NCI-H446 treated with DMSO at 0.1 percent for 48 hours (cell line): ENCODE measurements at regions not wholly inside any gene's neighbourhood (a gene's known extent, or its start where the extent isn't known, plus 50 kb on each side); places are given as distances from the start of the nearest gene placed in this dataset.
"Not testable (repeated sequence)": the region's sequence is repeated elsewhere in the genome, so short reads cannot be mapped to it uniquely, and the experiment has no call there.

Experiments
- DNase-seq: peaks from one replicate; lab custom pipeline; 2025; lab: John Stamatoyannopoulos, UW

DNA sequence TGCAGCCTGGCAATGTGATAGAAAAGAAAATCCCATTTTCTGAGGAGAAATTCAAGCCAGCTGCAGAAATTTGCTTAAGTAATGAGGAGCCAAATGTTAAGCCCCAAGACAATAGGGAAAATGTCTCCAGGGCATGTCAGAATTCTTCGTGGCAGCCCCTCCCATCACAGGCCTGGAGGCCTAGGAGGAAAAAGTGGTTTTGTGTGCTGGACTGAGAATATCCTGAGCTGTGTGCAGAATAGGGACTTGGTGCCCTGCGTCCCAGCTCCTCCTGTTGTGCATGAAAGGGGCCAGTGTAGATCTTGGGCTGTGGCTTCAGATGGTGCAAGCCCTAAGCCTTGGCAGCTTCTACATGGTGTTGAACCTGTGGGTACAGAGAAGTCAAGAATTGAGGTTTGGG, 948.3 kb downstream of the METTL15 start:
- DNase-seq = not testable (repeated sequence)

DNA sequence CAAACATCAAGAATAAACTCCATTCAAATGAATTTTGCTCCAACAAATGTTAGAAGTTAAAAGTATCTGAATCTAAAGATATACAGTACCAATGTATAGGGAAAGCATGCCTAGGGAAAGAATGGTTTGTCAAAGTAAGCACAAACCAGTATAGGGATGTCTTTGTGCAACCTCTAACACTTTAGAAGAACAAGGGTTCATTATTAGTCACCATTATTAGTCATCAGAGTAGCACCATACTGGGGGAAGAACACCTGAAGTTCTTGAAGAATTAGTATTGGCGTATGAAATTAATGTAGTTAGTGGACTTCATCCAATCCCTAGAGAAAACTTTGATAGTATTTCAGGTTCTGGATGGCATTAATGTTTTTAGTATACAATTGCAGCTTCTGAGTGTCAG, 943.7 kb downstream of the METTL15 start:
- DNase-seq = no peak

DNA sequence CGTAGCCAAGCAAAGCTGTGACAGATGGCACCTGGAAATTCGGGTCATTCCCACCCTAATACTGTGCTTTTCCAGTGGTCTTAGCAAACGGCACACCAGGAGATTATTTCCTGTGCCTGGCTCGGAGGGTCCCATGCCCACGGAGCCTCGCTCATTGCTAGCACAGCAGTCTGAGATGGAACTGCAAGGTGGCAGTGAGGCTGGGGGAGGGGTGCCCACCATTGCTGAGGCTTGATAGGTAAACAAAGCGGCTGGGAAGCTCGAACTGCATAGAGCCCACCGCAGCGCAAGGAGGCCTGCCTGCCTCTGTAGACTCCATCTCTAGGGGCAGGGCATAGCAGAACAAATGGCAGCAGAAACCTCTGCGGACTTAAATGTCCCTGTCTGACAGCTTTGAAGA, 942.8 kb downstream of the METTL15 start:
- not testable (repeated sequence) for DNase-seq

DNA sequence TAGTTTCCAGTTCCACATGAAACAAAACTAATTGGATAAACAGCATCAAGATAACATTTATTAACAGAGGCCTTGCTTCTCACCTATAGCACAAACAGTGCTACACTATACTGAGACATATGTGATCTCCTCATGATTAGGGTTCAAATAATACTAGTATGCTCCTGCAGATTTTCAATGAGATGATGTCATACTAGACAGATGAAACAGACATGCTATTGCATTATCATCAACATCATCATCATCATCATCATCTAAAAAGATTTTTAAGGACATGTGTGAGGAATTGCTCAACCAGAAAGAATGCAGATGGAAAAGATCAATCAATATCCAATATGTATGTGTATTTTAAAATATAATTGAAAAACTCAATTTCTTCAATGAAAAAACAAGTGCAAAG, 932.3 kb downstream of the METTL15 start:
- DNase-seq = no peak

DNA sequence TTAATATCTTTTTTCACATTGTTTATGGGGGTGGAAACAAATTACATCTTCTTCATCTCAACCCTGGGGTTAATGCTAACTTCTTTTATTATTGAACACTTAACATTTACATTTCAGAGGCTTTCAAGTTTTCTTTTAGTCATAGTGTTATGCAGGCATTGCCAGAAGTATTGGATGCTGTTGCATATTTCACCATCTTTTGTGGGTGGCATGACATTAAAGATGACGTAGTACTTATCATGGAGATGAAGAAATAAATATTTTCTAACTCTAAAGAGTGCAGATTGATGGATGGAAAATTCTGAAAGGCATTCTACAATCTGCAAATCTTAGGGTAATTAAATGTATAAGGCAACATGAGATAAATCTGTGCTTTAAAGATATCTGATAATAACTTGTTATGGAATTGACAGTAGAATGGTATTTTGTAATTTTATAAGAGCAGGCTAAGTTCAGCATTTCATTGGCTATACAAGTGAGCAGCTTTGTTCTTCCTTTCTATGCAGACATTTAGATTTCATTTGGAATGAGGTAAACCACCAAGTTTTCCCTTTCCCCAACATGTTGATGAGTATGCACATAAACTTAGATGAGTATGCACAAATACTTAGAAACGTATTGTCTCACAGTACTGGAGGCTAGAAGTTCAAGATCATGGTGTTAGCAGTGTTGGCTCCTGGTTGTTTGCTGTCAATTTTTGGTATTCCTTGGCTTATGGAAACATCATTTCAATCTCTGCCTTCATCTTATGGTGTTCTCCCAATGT, 924.4 kb downstream of the METTL15 start:
- no peak for DNase-seq

DNA sequence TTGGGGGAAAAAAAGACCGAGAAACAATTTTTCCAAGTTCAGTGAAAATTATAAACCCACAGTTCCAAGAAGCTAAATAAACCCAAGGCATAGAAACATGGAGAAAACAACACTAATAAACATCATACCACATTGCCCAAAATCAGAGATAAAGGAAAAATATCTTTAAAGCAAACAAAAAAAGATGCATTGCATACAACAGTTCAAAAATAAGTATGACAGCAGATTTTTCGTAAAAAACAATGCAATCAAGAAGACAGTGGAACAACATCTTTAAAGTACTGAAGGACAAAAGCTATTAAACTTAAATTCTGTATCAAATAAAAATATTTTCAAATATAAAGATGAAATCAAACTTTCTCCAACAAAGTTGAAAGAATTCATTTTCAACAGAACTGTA, 921.3 kb downstream of the METTL15 start:
- no peak for DNase-seq

DNA sequence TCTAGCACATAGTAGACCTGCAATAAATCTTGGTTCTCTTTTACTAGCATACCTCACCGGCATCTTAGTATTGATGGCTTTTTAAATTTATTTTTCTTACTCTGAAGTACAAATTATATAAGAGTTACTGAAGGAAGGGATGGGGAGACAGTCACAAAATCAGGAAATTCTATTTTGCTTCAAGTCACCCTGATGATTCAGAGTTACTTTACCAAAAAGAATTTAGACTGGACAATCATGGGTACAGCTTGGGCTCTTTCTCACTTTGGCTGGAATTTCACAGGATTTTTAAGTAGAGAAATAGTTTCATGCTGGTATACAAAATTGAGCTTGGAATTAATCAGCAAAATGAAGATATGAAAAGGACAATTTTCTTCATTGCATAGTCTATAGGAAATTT, 919.2 kb downstream of the METTL15 start:
- no peak for DNase-seq

DNA sequence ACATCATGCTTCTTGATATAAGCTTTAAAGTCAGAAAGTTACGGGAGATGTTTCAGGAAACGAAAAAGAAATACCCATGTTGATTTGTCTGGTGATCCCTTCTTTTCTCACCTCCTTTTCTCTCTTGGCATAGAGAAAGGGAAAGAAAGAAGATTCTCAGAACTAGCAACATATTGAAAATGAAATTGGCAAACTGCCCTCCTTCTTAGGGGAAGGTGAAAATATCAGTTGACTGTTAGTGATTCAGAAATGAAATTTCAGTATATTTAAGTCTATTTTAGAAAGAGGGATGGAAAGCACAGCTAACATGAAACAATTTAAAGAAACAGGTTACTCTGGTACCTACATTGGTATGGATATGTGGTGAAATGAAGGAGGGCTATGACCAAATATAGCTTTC, 918.1 kb downstream of the METTL15 start:
- DNase-seq = no peak

DNA sequence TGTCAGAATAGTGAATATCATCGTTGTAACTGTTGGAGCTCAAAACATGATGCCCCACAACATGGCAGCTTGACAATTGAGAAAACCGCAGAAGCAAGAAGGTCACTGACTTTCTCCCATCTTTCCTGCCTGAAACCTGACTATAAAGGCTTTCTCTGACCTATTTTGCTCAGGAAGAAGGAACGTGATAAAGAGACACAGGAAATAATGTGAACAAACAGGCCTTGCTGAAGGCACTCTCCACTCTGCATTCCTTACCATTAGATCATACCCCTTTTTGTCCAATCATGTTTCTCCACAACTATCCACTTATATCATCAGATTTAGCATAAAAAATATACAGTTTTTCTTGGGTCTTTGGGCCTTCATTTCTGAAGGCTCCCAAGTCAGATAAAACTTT, 916.8 kb downstream of the METTL15 start:
- DNase-seq = no peak

DNA sequence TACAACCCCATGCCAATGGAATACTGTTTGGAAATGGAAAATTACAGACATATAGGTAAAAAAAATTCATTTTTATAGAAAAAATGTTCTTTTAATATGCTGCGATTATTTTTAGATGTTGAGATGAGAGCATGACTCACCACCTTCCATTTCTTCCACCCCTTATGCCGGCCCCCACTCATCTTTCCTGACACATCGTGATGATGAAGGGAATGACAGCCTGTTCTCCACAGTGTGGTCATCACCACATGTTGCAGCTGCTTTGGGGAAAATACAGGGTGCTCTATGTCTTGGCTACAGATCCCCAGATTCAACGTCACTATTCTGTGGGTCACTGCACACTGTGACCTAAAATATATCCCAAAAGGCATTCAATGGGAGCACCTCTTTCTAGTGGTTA, 916.2 kb downstream of the METTL15 start:
- no peak for DNase-seq

DNA sequence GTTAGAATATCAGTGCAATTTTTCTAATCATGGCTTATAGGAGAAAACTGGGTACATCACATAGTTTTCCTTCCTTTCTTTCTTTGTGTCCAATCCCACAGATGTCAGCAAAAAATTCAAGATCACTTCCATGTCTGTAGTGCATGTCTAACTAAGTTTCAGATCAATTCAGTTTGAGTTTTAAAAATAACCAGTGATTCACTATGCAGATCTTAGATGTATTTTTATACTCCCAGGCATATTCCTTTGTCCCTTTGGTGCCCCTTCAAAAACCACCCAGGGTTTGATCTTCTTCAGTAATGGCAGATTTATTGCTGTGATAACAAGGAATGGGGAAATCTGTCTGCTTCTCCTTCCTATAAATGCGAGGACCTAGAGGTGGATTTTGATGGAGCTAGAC, 915.6 kb downstream of the METTL15 start:
- DNase-seq = no peak

DNA sequence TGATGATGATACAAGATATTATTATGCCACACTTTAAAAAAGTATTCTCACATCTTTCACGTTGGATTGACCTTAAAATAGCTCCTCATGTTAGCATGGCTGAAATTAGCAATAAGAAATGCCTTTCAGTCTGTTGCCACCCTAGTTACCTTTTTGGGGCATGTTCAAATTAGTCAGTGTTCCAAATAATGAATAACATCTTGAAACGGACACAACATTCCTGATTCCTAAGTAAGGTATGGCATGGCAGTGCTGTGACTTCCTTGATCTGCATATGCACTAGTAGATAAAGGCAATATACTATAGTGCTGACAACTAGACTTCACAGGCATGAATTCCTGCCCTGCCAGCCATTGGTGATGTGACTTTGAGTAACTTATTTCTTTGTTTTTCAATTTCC, 914.5 kb downstream of the METTL15 start:
- no peak for DNase-seq

DNA sequence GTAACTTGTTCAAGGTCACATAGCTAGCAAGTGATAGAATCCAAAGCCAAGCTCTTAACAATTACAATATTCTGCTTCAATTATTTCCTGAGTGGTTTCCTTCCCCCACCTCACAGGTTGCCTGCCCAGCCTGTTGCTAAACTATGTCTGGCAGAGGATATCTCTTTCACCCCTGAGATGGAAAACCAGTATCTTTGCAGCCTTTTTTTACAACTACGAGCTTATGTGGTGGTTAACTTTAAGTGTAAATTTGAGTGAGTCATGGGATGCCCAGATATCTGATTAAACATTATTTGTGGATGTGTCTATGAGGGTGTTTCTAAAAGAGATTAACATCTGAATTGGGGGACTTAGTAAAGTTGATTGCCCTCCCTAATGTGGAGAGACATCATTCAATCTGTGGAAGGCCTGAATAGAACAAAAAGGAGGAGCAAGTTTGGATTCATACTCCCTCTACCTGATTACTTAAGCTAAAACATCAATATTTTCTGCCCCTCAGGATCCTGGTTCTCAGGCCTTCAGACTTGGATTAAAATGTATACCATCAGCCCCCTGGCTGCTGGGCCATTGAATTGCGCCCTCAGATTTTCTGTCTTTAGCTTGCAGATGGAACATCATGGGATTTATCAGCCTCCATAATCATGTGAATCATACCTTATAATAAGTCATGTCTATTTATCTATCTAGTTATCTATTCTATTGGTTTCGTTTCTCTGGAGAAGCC, 911.9 kb downstream of the METTL15 start:
- no peak for DNase-seq

DNA sequence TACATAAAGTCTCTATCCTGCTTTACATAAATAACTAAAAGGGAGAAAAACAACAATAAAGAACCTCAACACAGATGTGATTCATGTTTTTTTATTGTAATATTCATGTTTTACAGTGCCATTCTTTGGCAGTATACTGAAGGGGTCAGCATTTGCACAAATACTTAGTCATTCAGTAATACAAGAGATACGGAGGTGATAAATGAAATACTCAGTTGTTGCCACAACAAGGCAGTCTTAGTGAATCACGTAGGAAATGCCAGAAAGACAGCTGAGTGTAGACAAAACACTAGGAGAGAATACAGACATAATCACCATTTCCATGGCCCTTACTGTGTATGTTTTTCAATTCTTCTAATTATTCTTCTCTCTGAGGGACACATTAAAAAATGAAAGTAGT, 910.4 kb downstream of the METTL15 start:
- DNase-seq = no peak

DNA sequence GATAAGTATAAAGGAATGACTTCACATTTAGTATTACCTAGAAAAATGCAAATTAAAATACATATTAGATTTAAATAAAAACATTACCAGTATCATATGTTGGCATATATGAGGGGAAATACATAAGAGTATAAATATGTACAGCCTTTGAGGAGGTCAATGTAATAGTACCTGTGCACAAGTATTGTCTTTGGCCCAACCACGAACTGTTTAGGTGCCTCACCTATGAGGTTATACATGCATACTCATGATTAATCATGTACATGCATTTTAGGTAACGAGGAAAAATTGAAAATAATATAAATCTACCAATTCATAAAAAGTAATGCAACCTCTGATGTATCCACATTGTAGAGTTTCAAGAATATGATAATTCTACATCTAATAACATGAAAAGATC, 909.8 kb downstream of the METTL15 start:
- DNase-seq = no peak

DNA sequence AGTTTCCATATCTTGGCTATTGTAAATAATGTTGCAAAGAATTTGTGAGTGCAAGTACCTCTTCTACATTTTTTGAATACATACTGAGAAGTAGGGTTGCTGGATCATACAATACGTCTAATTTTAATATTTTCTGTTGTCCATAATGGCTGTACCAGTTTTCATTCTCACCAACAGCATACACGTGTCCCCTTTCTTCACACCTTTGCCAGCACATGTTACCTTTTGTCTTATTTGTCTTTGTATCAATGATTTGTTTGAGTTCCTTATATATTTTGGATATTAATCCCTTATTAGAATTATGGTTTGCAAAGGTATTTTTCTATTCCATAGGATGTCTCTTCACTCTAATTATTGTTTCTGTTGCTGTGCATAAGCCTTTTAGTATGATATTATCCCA, 904.3 kb downstream of the METTL15 start:
- no peak for DNase-seq

DNA sequence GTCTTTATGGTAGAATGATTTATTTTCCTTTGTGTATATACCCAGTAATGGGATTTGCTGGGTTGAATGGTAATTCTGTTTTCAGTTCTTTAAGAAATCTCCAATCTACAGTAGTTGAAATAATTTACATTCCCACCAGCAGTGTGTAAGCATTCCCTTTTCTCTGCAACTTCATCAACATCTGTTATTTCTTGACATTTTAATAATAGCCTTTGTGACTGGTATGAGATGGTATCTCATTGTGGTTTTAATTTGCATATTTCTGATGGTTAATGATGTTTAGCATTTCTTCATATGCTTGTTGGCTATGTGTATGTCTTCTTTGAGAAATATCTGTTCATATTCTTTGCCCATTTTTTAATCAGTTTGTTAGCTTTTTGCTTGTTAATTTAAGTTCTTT, 901.2 kb downstream of the METTL15 start:
- no peak for DNase-seq

DNA sequence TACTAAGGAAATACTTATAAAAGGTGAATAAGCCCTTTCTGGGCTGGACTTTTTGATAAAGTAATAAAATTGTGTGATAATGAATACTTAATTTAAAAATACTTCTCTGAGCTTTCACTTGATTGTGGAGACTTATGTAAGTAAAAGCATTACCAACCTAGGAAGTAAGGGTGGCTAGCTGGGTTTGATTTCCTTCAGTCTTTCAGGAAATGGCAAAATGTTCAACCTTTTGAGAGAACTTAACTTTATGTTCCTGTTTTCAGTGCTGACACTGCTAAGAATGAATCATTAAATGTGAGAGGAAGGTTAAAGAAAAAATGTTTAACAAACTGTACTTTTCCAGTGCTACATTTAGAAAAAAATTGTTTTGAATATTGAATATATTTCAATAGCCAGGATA, 900.3 kb downstream of the METTL15 start:
- DNase-seq = no peak

DNA sequence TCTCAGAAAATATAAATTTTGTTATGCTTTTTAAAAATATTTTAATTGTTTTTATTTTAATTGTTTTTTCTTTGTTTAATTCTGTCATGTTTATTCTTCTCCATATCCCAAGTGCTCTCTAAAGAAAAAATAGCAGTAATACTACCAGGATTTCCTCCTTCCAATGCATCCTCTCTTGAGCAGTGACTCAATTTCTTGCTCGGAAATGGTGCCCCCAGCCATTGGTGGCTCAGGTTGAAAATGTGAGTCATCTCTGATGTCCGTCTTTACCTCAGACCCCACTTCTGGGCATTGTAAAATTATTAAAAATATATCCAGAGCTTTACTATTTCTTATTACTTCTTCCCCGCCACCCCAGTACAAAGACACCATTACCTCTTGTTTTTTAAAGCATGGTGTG, 898.5 kb downstream of the METTL15 start:
- DNase-seq = no peak

DNA sequence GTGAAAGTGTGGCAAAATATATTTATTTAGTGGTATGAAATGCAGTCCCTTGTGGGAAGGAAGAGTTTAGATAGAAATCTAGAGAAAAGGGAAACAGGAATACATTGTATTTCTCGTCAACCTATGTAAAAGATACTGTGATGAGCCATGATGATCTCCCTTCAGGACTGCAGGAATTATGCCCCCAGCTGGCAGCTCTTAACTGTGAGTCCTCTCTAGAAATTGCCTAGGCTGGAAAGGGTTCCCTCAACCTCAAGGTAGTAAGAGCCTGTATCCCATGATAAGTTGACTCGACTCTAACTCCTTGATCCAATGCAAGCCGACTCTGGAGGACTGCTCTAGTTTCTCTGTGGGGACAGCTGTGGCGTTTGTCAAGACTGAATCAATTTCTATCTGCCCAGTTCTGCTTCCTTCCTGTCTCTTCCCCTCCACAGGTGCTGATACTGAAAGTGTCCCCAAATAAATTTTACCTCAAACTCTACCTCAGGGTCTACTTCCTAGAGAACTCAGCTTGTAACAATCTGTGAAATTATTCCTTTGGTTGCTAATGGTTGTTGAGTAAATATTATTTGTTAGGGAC, 897.3 kb downstream of the METTL15 start:
- DNase-seq = no peak

DNA sequence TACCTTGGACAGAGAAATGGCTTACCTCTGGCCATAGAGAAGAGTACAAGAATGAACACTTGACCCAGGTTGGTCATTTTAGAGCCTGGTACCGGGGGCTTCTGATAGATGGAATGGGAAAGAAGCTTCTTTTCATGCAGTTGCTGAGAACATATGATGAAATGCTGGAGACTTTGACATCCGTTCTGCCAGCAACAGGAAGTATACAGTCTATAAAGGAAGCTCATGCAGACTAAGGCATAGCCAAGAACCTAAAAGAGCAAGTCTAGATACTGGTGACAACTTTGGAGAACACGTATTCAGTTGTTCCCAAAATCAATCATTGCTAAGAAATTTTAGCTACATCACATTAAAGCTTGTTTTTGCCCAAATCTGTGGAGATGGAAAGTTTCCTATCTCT, 894.6 kb downstream of the METTL15 start:
- DNase-seq = no peak

DNA sequence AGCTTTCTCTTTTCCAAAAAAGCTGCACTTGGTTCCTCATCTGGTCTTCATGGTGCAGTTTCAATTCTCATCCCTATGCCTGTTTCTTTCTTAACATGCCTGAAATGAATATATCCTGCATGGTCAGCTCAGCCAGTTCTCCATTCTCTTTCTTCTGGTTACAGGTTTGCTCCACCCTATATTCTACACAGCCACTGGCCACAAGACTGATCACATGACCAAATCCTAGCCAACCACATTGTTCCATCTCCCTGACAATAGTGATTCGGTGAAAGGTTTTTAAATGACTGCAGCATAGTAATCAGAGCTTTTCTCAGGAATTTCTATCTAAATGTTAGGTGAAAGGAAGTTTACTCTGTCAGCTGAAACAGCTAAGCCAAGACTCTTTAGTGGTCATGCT, 891.4 kb downstream of the METTL15 start:
- no peak for DNase-seq

DNA sequence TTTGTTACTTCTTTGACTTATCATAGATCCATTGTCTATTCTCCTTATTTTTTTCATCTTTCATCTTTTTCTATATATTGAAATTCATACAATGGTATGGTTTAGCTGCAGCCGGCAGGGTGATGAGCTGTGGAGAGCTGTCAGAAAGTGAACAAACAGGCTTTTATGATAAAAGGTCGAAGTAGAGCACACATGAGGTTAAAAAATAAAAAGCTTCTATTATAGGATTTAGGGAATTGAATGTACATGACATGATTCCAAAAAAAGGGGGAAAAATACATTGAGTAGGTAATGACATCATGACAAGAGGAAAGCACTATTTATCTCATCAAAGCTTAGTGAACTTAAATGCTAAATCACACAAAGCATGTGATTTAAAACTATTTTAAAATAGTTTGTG, 884.8 kb downstream of the METTL15 start:
- no peak for DNase-seq

DNA sequence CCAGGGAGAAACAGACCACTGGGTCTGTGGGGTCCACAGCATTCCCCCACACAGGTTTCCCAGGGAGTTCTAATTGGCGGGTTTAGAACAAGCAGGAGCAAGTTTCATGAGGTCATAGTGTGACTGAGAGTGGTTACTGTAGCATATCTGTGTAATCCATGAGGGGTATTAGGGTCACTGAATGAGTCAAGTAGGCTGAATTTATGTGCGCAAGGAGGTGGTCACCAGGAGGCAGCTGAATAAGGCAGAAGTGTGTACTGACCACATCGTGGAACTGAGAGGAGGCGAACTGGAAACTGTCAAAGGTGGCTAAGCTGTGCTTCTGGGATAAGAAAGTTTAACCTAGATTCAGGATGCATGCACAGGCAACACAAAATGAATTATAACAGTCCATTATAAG, 876.0 kb downstream of the METTL15 start:
- DNase-seq = no peak
